H7 (cell line): ENCODE measurements at regions not wholly inside any gene's neighbourhood (a gene's known extent, or its start where the extent isn't known, plus 50 kb on each side); places are given as distances from the start of the nearest gene placed in this dataset.

Experiments
- DNase-seq: peaks from one replicate; pipeline ENCODE4 v3.0.0; 2012
- H3K27me3 ChIP-seq: 2 replicates; pipeline ENCODE4 v1.6.0; 2011; ENCODE audit warnings: mild to moderate bottlenecking, low read length; ENCODE audit not compliant: control insufficient read depth, insufficient read depth
- H3K36me3 ChIP-seq: replicated peaks from 2 replicates; pipeline ENCODE4 v1.5.1; 2011; ENCODE audit warnings: low read length; ENCODE audit not compliant: control insufficient read depth, insufficient read depth
- H3K4me3 ChIP-seq: 2 replicates; pipeline ENCODE4 v1.5.1; 2011; ENCODE audit warnings: low read depth, mild to moderate bottlenecking, control low read depth, low read length, moderate library complexity; ENCODE audit not compliant: insufficient read depth

DNA sequence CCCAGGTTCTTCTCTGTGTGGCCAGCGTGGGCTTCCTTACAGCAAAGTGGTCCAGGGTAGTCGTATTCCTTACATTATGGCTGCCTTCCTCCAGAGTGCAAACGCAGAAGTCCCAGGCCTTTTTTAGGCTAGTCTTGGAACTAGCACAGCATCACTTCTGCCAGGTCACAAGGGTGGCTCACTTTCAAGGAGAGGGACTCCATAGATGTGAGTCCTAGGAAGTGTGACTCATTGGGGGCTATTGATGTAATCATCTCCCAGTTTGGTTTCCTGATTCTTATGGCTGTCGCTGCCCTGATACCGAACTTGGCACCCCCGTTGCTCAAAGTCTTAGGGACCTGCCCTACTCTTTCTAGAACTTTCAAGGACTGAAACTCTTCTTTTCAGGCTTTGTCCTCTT is 140.0 kb downstream of the DCK start:
- H3K4me3 ChIP-seq, result no peak overlapping the region
- no peak for DNase-seq

GRCh38 chr4:71136071-71136470 is 142.6 kb downstream of the DCK start:
- no peak for DNase-seq
- Histone ChIP-seq H3K4me3 (no peak overlapping the region), H3K36me3 (no peaks in the 10 kb centered on the region), H3K27me3 (no peaks in the 10 kb centered on the region)

More for the DNA sequence above, 140.0 kb downstream of the DCK start:
- Histone ChIP-seq H3K27me3 (no peaks in the 10 kb centered on the region), H3K36me3 (no peaks in the 10 kb centered on the region)

- DNase-seq, result no peak
- no peak overlapping the region for H3K4me3 ChIP-seq
Measured at GRCh38 chr4:71138007-71138615, 144.7 kb downstream of the DCK start.

GRCh38 chr4:71140563-71140962 is 147.1 kb downstream of the DCK start:
- H3K27me3 ChIP-seq, result no peaks in the 10 kb centered on the region
- DNase-seq, result no peak
- H3K36me3 ChIP-seq, result no peaks in the 10 kb centered on the region
- no peak overlapping the region for H3K4me3 ChIP-seq

More at GRCh38 chr4:71138007-71138615, 144.7 kb downstream of the DCK start:
- Histone ChIP-seq H3K27me3 (no peaks in the 10 kb centered on the region), H3K36me3 (no peaks in the 10 kb centered on the region)

DNA sequence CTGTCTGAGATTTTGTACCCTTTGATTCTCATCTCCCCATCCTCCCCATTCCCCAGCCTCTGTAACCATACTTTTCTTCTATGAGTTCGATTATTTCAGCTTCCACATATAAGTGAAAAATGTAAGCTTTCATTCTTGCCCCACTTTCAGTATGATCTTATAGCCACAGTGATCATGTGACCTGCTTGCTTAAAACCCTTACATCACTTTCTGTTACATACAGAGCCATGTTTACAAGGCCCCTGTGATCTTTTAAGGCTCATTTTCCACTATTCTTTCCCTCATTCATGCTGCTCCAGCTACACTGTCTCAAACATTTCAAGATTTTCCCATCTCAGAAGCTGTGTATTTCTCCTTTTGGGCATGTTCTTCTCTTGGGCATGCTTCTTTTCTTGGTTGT is 147.7 kb downstream of the DCK start:
- no peak for DNase-seq
- Histone ChIP-seq H3K27me3 (no peaks in the 10 kb centered on the region), H3K36me3 (no peaks in the 10 kb centered on the region), H3K4me3 (no peak overlapping the region)

DNA sequence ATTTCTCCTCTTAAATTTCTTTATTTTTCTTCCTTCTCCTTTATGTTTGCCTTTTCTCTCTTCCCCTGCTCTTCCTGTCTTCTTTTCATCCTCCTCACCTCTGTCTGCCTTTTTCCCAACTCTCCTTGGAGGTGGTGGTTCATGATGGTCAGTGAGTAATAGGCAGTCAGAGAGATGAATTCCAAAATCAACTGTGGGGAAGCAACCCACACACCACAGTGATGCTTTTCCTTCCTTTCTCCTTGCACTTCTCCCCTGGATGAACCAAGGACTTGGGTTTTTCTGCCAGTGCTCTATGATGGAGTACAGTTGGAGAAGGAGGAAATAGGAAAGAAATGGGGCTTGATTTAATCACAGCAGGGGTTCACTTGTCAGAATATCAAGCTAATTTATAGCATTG is 153.8 kb downstream of the DCK start:
- Histone ChIP-seq H3K27me3 (no peaks in the 10 kb centered on the region), H3K4me3 (no peak overlapping the region), H3K36me3 (no peaks in the 10 kb centered on the region)
- no peak for DNase-seq

- Histone ChIP-seq H3K4me3 (no peak overlapping the region), H3K36me3 (no peaks in the 10 kb centered on the region)
- DNase-seq, result no peak
Measured at GRCh38 chr4:71148545-71148944, 155.1 kb downstream of the DCK start.

DNA sequence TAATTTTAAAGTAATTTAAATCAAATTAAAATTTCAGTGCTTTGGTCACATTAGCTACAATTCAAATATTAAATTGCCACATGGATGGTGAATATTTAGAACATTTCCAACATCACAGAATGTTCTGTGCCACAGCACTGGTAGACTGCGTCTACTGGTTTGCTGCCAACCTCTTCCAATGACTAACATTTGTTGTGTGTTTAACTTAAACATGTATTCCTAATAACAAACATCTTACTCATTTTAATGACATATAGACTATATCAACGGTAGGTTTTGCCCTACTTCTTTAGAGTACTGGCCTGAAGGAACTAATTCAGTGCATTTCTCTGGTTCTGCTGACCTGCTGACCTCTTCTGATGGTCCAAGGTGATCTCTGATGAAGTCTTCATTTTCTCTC is 157.6 kb downstream of the DCK start:
- DNase-seq, result no peak
- H3K4me3 ChIP-seq, result no peak overlapping the region

More at GRCh38 chr4:71148545-71148944, 155.1 kb downstream of the DCK start:
- no peaks in the 10 kb centered on the region for H3K27me3 ChIP-seq

GRCh38 chr4:71156616-71157015 is 163.2 kb downstream of the DCK start:
- Histone ChIP-seq H3K4me3 (no peak overlapping the region), H3K27me3 (no peaks in the 10 kb centered on the region), H3K36me3 (no peaks in the 10 kb centered on the region)
- no peak for DNase-seq

More for the DNA sequence above, 157.6 kb downstream of the DCK start:
- no peaks in the 10 kb centered on the region for H3K27me3 ChIP-seq
- no peaks in the 10 kb centered on the region for H3K36me3 ChIP-seq

DNA sequence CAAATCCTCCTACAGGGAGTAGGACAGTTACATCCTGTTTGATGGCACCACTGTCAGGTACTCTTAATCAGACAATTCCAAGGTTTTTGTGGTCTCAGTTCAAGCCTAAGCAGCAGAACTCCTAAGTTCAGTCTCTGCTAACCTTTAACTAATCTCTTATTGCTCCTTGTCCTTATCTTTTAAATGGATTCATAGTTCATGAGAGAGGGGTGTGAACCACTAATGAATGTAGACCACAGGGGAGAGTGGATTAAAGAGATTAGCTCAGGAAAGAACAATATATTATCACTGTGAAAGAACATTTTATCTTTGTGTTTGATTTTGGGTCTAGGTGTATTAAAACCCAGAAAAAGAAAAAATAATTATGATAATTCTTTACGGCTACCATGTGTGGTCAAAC is 168.9 kb downstream of the DCK start:
- H3K4me3 ChIP-seq, result no peak overlapping the region
- H3K27me3 ChIP-seq, result no peaks in the 10 kb centered on the region
- H3K36me3 ChIP-seq, result no peaks in the 10 kb centered on the region
- DNase-seq, result no peak

- no peak for DNase-seq
Measured at GRCh38 chr4:71163317-71163716, 169.9 kb downstream of the DCK start.

DNA sequence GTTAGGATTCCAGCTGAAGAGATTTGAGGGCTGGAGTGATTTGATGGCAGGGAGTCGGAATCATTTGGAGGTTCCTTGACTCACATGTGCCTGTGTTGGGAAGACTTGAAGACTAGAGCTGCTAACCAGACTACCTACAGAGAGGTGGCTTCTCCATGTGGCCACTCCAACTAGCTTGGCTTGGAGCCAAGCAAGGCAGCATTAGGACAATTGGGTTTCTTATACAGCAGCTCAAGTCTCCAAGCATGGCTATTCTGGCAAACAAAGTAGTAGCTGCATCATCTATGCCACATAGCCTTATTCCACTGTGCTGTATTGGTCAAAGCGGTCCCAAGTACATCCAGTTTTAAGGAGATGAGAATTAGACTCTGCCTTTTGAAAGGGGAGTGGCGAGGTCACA is 171.7 kb upstream of the SLC4A4 start:
- Histone ChIP-seq H3K27me3 (no peaks in the 10 kb centered on the region), H3K36me3 (no peaks in the 10 kb centered on the region), H3K4me3 (no peak overlapping the region)
- DNase-seq, result no peak

More at GRCh38 chr4:71163317-71163716, 169.9 kb downstream of the DCK start:
- Histone ChIP-seq H3K36me3 (no peaks in the 10 kb centered on the region), H3K27me3 (no peaks in the 10 kb centered on the region), H3K4me3 (no peak overlapping the region)

GRCh38 chr4:71171592-71171991 is 167.2 kb upstream of the SLC4A4 start:
- no peak for DNase-seq
- H3K27me3 ChIP-seq, result no peaks in the 10 kb centered on the region
- H3K4me3 ChIP-seq, result no peak overlapping the region

GRCh38 chr4:71181332-71181731 is 157.5 kb upstream of the SLC4A4 start:
- Histone ChIP-seq H3K4me3 (no peak overlapping the region), H3K27me3 (peaks cover 18% of the 10 kb centered on the region), H3K36me3 (no peaks in the 10 kb centered on the region)
- no peak for DNase-seq

More at GRCh38 chr4:71171592-71171991, 167.2 kb upstream of the SLC4A4 start:
- no peaks in the 10 kb centered on the region for H3K36me3 ChIP-seq

GRCh38 chr4:71184195-71184781 is 154.5 kb upstream of the SLC4A4 start:
- H3K27me3 ChIP-seq, result peaks cover 43% of the 10 kb centered on the region
- peak; percentile 58 for DNase-seq
- H3K4me3 ChIP-seq, result no peak overlapping the region
- no peaks in the 10 kb centered on the region for H3K36me3 ChIP-seq
